ENCODE measurements at regions not wholly inside any gene's neighbourhood (a gene's known extent, or its start where the extent isn't known, plus 50 kb on each side); places are given as distances from the start of the nearest gene placed in this dataset.

GRCh38 chr4:185919107-185919506 is 107.1 kb upstream of the SORBS2 start:
- no peak overlapping the region for H3K27ac Mint-ChIP-seq
- CTCF ChIA-PET = no interaction called here
- POLR2A ChIA-PET = no interaction called here
- DNase-seq = no peak
- no peaks in the 10 kb centered on the region for H3K36me3 Mint-ChIP-seq (ENCODE audit: low read depth)
- intact Hi-C loops (cut with micrococcal nuclease) = no loop called here
- no peaks in the 10 kb centered on the region for H3K4me1 Mint-ChIP-seq
- no peak overlapping the region for H3K4me3 Mint-ChIP-seq
- no peak for TF ChIP-seq CTCF (IDR thresholded peaks at IDR 0.05)
- no peak for ATAC-seq (ENCODE audit: low read depth)
- peaks cover 5% of the 10 kb centered on the region for H3K27me3 Mint-ChIP-seq
- H3K9me3 Mint-ChIP-seq = no peaks in the 10 kb centered on the region

- POLR2A ChIA-PET = no interaction called here
- Mint-ChIP-seq H3K27ac (no peak overlapping the region), H3K36me3 (ENCODE audit: low read depth) (no peaks in the 10 kb centered on the region), H3K9me3 (peaks cover 3% of the 10 kb centered on the region), H3K27me3 (peaks cover 5% of the 10 kb centered on the region), H3K4me3 (no peak overlapping the region), H3K4me1 (no peaks in the 10 kb centered on the region)
- intact Hi-C loops (cut with micrococcal nuclease) = no loop called here
- CTCF ChIA-PET = no interaction called here
- ATAC-seq (ENCODE audit: low read depth) (no peak), DNase-seq (no peak)
- no peak for TF ChIP-seq CTCF (IDR thresholded peaks at IDR 0.05)
These were observed 108.2 kb upstream of the SORBS2 start for GRCh38 chr4:185920171-185920570.

GRCh38 chr4:185920691-185921260 is 108.8 kb upstream of the SORBS2 start:
- Mint-ChIP-seq H3K4me3 (no peak overlapping the region), H3K9me3 (peaks cover 3% of the 10 kb centered on the region), H3K4me1 (no peaks in the 10 kb centered on the region), H3K27me3 (peaks cover 5% of the 10 kb centered on the region), H3K27ac (no peak overlapping the region), H3K36me3 (ENCODE audit: low read depth) (no peaks in the 10 kb centered on the region)
- intact Hi-C loops (cut with micrococcal nuclease) = no loop called here
- ChIA-PET POLR2A (no interaction called here), CTCF (no interaction called here)
- ATAC-seq (ENCODE audit: low read depth) (no peak), DNase-seq (no peak)
- no peak for TF ChIP-seq CTCF (IDR thresholded peaks at IDR 0.05)

- no peak for TF ChIP-seq CTCF (IDR thresholded peaks at IDR 0.05)
- no peak overlapping the region for H3K4me3 Mint-ChIP-seq
- peaks cover 7% of the 10 kb centered on the region for H3K27me3 Mint-ChIP-seq
- H3K9me3 Mint-ChIP-seq = peaks cover 3% of the 10 kb centered on the region
- no peaks in the 10 kb centered on the region for H3K36me3 Mint-ChIP-seq (ENCODE audit: low read depth)
- intact Hi-C loops (cut with micrococcal nuclease) = no loop called here
- ATAC-seq (ENCODE audit: low read depth) (no peak), DNase-seq (no peak)
- no peaks in the 10 kb centered on the region for H3K4me1 Mint-ChIP-seq
- no peak overlapping the region for H3K27ac Mint-ChIP-seq
- CTCF ChIA-PET = no interaction called here
- POLR2A ChIA-PET = no interaction called here
These were observed 109.9 kb upstream of the SORBS2 start for GRCh38 chr4:185921583-185922555.

GRCh38 chr4:185924458-185925044 is 112.6 kb upstream of the SORBS2 start:
- Mint-ChIP-seq H3K4me1 (no peaks in the 10 kb centered on the region), H3K9me3 (peaks cover 3% of the 10 kb centered on the region), H3K27me3 (peaks cover 7% of the 10 kb centered on the region), H3K4me3 (no peak overlapping the region), H3K36me3 (ENCODE audit: low read depth) (no peaks in the 10 kb centered on the region), H3K27ac (no peak overlapping the region)
- TF ChIP-seq CTCF (IDR thresholded peaks at IDR 0.05) = no peak
- intact Hi-C loops (cut with micrococcal nuclease) = no loop called here
- ChIA-PET POLR2A (no interaction called here), CTCF (no interaction called here)
- DNase-seq (no peak), ATAC-seq (ENCODE audit: low read depth) (no peak)

All from activated B cell treated with CpG ODN at 0.5 μM for 24 hours (primary cell).